DND-41 (cell line): ENCODE measurements at regions not wholly inside any gene's neighbourhood (a gene's known extent, or its start where the extent isn't known, plus 50 kb on each side); places are given as distances from the start of the nearest gene placed in this dataset.

Experiments
- CTCF ChIP-seq: IDR thresholded peaks from 2 replicates; pipeline ENCODE4 v1.5.1; 2012; ENCODE audit warnings: borderline replicate concordance, low read length, moderate library complexity, mild to moderate bottlenecking; ENCODE audit not compliant: poor library complexity, severe bottlenecking; ENCODE audit errors: extremely low read depth
- EZH2 ChIP-seq: IDR thresholded peaks from 3 replicates; pipeline ENCODE4 v1.6.1; 2012; ENCODE audit warnings: borderline replicate concordance, low read depth, mild to moderate bottlenecking, moderate library complexity, low read length, inconsistent platforms; ENCODE audit not compliant: severe bottlenecking

DNA sequence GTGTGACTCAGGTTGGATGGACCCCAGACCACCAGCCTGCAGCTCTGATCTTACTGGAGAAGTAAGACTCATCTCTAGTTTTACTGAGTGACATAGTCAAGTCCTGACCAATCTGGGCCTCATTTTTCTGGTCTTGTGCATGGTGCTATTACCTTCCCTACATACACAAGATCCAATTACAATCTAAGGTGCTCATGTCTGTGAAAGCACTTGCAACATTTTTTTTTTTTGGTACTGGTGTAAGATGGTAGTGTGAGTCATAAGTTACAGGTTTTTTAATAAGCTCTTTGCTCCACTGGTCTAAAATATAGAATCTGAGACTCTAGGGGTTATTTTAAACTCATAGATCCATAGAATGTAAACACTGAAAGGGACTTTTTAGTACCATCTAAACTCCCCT lies 117.3 kb upstream of the EFEMP1 start:
- TF ChIP-seq CTCF: no peak
- TF ChIP-seq EZH2: no peak
